MV-4-11 (cell line): ENCODE measurements at regions not wholly inside any gene's neighbourhood (a gene's known extent, or its start where the extent isn't known, plus 50 kb on each side); places are given as distances from the start of the nearest gene placed in this dataset.
"Not testable (repeated sequence)": the region's sequence is repeated elsewhere in the genome, so short reads cannot be mapped to it uniquely, and the experiment has no call there.

Experiments
- DNase-seq: peaks from one replicate; lab custom pipeline; 2025; lab: John Stamatoyannopoulos, UW

GRCh38 chr21:23026878-23027277 is 2028.7 kb downstream of the NCAM2 start:
- DNase-seq = no peak

DNA sequence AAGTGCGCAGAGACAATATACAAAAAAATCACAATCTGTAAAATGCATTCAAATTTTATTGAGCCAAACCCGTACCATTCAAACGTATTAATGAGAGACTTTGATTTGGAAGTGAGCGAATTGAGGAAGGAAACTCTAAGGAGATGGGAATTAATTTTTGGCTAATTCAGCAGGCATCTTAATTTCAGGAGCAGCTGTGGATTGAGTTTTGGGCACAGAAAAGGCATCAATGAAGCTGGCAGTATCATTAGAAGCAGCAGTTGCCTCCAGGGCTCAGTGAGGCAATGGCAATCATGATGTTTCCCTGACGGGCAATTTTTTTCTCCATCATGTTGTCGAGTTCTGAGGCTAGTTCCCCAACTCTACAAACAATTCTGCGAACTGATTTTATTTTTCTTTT is 2041.6 kb downstream of the NCAM2 start:
- no peak for DNase-seq

DNA sequence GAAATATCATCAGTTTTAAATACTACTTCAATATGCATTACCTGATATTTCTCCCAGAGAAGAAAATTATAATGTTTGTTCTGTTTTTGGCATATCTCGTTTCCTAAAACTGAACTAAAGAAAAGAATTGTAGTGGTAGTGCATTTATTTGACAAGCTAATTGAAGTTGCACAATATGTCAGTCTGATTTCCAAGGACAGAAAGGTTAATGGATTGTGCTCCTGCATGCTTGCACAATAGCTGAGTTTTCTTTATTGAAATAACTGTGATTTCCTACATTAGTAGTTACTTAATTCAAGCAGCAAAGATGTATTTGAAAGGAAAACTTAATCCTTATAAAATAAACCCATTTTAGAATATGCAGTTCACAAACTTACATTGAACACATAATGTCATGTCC is 2047.7 kb downstream of the NCAM2 start:
- DNase-seq = no peak

DNA sequence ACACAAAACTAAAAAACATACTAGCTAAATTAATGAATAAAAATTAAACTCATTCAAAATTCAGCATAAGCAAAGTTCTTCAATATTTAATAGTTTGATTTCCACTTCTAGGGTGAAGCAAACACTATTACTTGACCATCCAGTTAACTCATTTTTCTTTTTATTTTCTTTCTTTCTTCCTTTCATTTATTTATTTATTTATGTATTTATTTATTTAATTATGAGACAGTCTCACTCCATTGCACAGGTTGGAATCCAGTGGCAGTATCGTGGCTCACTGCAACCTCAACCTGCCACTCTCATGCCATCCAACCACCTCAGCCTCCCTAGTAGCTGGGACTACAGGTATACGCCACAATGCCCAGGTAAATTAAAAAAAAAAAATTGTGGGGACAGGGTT is 2069.5 kb downstream of the NCAM2 start:
- no peak for DNase-seq

- no peak for DNase-seq
Observed at GRCh38 chr21:23083242-23083641, 2085.0 kb downstream of the NCAM2 start.

DNA sequence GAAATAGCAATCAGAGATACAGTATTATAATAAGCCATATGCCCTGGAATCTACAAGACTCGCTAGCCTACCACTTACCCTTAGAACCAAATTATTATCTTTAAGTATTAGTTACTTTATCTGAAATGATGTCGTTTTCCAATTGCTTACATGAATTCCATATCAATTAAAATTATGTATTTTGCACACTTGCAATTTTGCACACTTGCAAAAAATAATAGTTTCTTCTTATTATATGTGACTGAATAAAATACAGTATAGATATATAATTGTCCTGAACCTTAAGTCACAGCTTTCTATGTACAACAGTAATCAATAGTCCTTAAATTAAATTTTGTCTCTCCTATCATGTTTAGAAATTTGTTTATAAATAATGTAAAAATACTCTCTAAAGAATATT is 2095.1 kb downstream of the NCAM2 start:
- DNase-seq = no peak

DNA sequence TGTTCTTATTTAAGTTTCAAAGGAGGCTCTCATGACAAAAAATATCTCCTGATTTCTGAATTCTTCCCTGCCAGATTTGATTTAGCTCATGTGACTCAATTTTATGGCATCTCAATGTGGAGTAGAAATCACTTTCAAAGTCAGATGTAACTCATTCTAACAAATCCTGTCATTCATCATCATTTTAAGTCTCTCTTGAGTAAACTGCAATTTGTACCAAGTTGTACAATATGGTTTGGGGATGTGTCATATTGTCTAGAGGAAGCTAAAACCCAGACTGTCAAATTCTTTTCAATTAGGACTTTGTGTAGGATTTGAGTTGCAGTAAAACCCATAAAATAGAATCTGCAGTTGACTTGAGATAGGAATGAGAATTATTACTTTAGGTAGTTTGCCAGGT is 2101.0 kb downstream of the NCAM2 start:
- DNase-seq = no peak

- no peak for DNase-seq
Observed at GRCh38 chr21:23101111-23101510, 2102.9 kb downstream of the NCAM2 start.

DNA sequence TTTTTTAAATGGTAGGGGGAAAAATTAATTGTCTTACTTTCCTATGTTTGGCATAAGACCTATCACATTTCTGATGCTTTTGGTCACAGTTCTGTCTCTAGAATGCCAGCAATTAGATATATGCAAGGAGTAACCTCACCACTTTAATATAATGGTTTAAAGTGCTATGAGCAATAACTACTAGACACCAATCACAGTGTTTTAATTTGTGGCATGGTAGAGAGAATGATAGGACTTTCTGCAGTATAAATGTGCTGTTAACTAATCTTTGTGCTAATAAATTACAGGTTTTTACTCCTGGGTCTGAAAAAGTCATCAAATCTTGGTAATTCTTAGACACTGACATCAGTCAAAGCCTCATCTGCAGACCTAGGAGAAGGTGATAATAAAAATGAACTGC is 2110.3 kb downstream of the NCAM2 start:
- DNase-seq = no peak

DNA sequence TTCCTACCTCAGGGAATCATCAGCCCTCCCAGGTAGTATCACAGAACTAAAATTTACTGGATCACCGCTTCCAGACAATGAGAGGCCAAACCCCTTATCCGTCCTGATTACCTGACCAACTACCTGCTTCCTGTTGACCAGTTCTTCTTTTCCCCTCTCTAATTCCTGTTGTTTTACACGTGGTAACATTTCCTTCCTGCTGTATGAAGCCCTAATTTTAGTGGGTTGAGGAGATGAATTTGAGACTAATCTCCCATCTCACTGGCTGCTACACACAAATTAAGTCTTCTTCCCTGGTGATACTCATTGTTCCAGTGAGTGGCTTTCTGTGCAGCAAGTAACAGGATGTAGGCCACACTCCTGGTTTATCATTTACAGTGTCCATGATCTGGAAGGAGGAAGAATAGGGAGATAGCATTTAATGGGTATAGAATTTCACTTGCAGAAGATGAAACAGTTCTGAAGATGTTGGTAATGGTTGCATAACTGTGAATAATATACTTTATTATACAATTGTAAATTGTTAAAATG is 2112.9 kb downstream of the NCAM2 start:
- no peak for DNase-seq

- no peak for DNase-seq
Observed at GRCh38 chr21:23119491-23119890, 2121.3 kb downstream of the NCAM2 start.

DNA sequence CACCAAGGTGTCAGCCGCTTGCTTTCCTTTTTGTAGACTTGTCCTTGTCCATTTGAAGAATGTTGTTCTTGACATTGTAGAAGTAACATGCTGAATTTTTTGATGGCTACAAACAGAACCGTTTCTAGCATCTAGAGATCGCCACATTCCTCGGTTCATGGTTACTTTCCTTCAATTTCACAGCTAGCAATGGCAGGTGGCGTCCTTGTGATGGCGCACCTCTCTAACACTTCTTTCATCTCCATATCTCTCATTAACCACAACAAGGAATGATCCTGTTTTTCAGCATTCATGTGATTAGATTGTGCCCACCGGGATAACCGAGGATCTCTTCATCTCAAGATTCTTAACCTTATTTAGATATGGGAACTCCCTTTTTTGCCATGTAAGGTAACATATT is 2129.8 kb downstream of the NCAM2 start:
- no peak for DNase-seq

- DNase-seq = no peak
Observed at GRCh38 chr21:23130308-23130707, 2132.1 kb downstream of the NCAM2 start.

- DNase-seq = no peak
Observed at GRCh38 chr21:23131177-23131576, 2133.0 kb downstream of the NCAM2 start.

DNA sequence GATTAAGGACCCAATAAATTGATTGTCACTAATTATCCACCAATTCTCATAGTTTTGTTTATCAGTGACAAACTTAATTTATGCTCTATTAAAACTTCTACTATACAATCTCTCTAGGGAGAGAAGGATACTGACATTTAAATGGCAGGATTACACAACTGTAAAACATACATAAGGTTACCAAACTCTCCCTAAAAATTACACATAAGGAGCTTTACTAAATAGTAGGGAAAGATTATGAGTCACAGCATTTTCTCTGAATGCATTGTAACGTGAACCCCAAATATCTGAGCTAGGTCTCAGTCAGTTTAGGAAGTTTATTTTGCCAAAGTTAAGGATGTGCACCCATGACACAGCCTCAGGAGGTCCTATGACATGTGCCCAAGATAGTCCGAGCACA is 2140.6 kb downstream of the NCAM2 start:
- no peak for DNase-seq

DNA sequence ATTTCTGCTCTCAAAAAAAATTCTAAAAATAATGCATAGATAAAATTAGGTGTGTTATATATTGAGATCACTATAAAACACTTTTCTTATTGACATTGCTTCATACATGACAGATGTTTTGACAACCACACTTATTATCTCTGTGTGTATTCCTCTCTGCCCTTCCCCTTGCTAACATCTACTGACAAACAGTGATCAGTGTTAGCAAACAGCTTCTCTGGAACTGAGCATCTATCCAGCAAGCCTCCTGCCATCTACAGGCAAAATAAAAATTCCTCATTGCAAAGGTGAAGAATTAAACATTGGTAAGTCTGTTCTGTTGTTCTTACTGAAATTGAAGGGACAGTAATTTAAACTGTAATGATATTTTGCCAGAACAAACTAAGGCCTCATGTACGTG is 2153.9 kb downstream of the NCAM2 start:
- no peak for DNase-seq

DNA sequence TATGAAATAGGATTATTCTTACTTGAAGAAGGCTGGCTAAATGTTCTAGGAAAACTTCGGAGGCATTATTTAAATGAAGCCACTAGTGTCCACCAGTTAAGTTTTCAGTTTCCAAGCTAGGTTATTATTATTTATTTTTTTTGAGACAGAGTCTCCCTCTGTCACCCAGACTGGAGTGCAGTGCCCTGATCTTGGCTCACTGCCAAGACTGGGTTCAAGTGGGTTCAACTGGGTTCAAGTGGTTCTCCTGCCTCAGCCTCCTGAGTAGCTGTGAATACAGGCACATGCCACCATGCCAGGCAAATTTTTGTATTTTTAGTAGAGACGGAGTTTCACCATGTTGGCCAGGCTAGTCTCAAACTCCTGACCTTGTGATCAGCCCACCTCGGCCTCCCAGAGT is 2155.6 kb downstream of the NCAM2 start:
- not testable (repeated sequence) for DNase-seq

DNA sequence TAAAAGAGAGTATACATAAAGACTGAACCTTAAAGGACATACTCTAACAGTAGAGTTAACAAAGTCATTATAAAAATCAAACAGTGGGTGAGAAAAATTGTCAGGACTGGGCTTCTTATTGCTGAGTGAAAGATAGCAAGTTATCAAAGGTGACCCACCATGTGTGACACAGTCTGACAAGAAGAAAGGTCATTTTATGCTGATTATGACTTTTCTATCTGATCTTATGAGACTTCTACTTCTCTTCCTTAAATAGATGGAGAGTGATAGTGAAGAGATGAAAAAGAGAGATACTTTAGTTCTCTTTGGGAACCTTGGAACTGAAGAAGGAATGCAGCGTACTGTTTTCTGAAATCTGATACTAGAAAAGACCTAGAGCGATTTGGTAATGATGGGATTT is 2157.1 kb downstream of the NCAM2 start:
- no peak for DNase-seq

- no peak for DNase-seq
Observed at GRCh38 chr21:23160914-23161313, 2162.7 kb downstream of the NCAM2 start.

GRCh38 chr21:23162198-23162946 is 2164.2 kb downstream of the NCAM2 start:
- no peak for DNase-seq
